ENCODE measurements at regions not wholly inside any gene's neighbourhood (a gene's known extent, or its start where the extent isn't known, plus 50 kb on each side); places are given as distances from the start of the nearest gene placed in this dataset.

- Histone ChIP-seq H3K4me2 (ENCODE audit: insufficient read depth, low read length, poor library complexity, severe bottlenecking) (no peak overlapping the region), H2BK5ac (ENCODE audit: low read length) (no peak overlapping the region), H2AFZ (ENCODE audit: low read length) (no peak overlapping the region), H3K23ac (ENCODE audit: low read depth, low read length, poor library complexity) (no peak overlapping the region), H3K9me3 (replicated peaks in 1 of 2; ENCODE audit: control insufficient read depth in 2 of 2, insufficient read depth in 1 of 2, low read depth in 1 of 2, low read length in 2 of 2) (no peaks in the 10 kb centered on the region), H4K91ac (ENCODE audit: low read depth, low read length, poor library complexity) (no peak overlapping the region), H3K4me3 (ENCODE audit: low read length in 2 of 2) (no peak overlapping the region), H3K14ac (ENCODE audit: low read length) (no peak overlapping the region), H2BK120ac (ENCODE audit: low read depth, low read length) (no peak overlapping the region), H2BK15ac (ENCODE audit: low read length) (no peak overlapping the region), H3K4ac (ENCODE audit: low read length) (no peak overlapping the region), H3K27me3 (ENCODE audit: control insufficient read depth in 3 of 3, insufficient read depth in 3 of 3, low read depth in 1 of 3, low read length in 3 of 3) (no peaks in the 10 kb centered on the region), H2BK12ac (ENCODE audit: low read length) (no peak overlapping the region), H3K9ac (ENCODE audit: low read depth, low read length, poor library complexity) (no peak overlapping the region), H3K18ac (ENCODE audit: low read length) (no peak overlapping the region), H3K79me1 (ENCODE audit: low read depth, low read length) (no peaks in the 10 kb centered on the region), H4K8ac (ENCODE audit: low read depth, low read length) (no peak overlapping the region), H3K4me1 (ENCODE audit: control insufficient read depth in 2 of 2, insufficient read depth in 1 of 2, low read depth in 1 of 2, low read length in 2 of 2) (no peaks in the 10 kb centered on the region), H3K36me3 (replicated peaks in 1 of 2; ENCODE audit: control insufficient read depth in 2 of 2, insufficient read depth in 2 of 2, low read length in 2 of 2) (no peaks in the 10 kb centered on the region), H2AK5ac (ENCODE audit: low read depth, low read length) (no peak overlapping the region), H3K27ac (replicated peaks; ENCODE audit: low read length) (no peak overlapping the region)
- WGBS, 2 donors (ENCODE audit: extremely low coverage in 2 of 2, insufficient read length in 2 of 2, insufficient replicate concordance in 1 of 2) = no CpG with 5 or more reads among the region's 1 CpG
- no peak for DNase-seq (ENCODE audit: low spot score)
Observed at GRCh38 chr7:113412410-113412809, 294.1 kb upstream of the SMIM30 start.

GRCh38 chr7:113410796-113411195, 292.4 kb upstream of the SMIM30 start:
- H3K36me3 ChIP-seq (replicated peaks in 1 of 2; ENCODE audit: control insufficient read depth in 2 of 2, insufficient read depth in 2 of 2, low read length in 2 of 2) = no peaks in the 10 kb centered on the region
- H3K4me2 ChIP-seq (ENCODE audit: insufficient read depth, low read length, poor library complexity, severe bottlenecking) = no peak overlapping the region
- no peak overlapping the region for H2BK12ac ChIP-seq (ENCODE audit: low read length)
- H2BK120ac ChIP-seq (ENCODE audit: low read depth, low read length) = no peak overlapping the region
- no peak overlapping the region for H2AK5ac ChIP-seq (ENCODE audit: low read depth, low read length)
- no peak overlapping the region for H3K23ac ChIP-seq (ENCODE audit: low read depth, low read length, poor library complexity)
- no peak overlapping the region for H4K8ac ChIP-seq (ENCODE audit: low read depth, low read length)
- no peak overlapping the region for H4K91ac ChIP-seq (ENCODE audit: low read depth, low read length, poor library complexity)
- H3K4me3 ChIP-seq (ENCODE audit: low read length in 2 of 2) = no peak overlapping the region
- no peaks in the 10 kb centered on the region for H3K79me1 ChIP-seq (ENCODE audit: low read depth, low read length)
- H3K18ac ChIP-seq (ENCODE audit: low read length) = no peak overlapping the region
- H3K27ac ChIP-seq (replicated peaks; ENCODE audit: low read length) = no peak overlapping the region
- H3K9me3 ChIP-seq (replicated peaks in 1 of 2; ENCODE audit: control insufficient read depth in 2 of 2, insufficient read depth in 1 of 2, low read depth in 1 of 2, low read length in 2 of 2) = no peaks in the 10 kb centered on the region
- H2AFZ ChIP-seq (ENCODE audit: low read length) = no peak overlapping the region
- H2BK5ac ChIP-seq (ENCODE audit: low read length) = no peak overlapping the region
- no CpG with 5 or more reads among the region's 1 CpG for WGBS, 2 donors (ENCODE audit: extremely low coverage in 2 of 2, insufficient read length in 2 of 2, insufficient replicate concordance in 1 of 2)
- H3K9ac ChIP-seq (ENCODE audit: low read depth, low read length, poor library complexity) = no peak overlapping the region
- H3K4me1 ChIP-seq (ENCODE audit: control insufficient read depth in 2 of 2, insufficient read depth in 1 of 2, low read depth in 1 of 2, low read length in 2 of 2) = no peaks in the 10 kb centered on the region
- H3K27me3 ChIP-seq (ENCODE audit: control insufficient read depth in 3 of 3, insufficient read depth in 3 of 3, low read depth in 1 of 3, low read length in 3 of 3) = no peaks in the 10 kb centered on the region
- no peak overlapping the region for H2BK15ac ChIP-seq (ENCODE audit: low read length)
- no peak overlapping the region for H3K4ac ChIP-seq (ENCODE audit: low read length)
- H3K14ac ChIP-seq (ENCODE audit: low read length) = no peak overlapping the region
- no peak for DNase-seq (ENCODE audit: low spot score)

GRCh38 chr7:113408999-113409398, 290.6 kb upstream of the SMIM30 start:
- Histone ChIP-seq H3K36me3 (replicated peaks in 1 of 2; ENCODE audit: control insufficient read depth in 2 of 2, insufficient read depth in 2 of 2, low read length in 2 of 2) (no peaks in the 10 kb centered on the region), H2BK15ac (ENCODE audit: low read length) (no peak overlapping the region), H3K9ac (ENCODE audit: low read depth, low read length, poor library complexity) (no peak overlapping the region), H4K8ac (ENCODE audit: low read depth, low read length) (no peak overlapping the region), H2AK5ac (ENCODE audit: low read depth, low read length) (no peak overlapping the region), H3K4me3 (ENCODE audit: low read length in 2 of 2) (no peak overlapping the region), H3K27ac (replicated peaks; ENCODE audit: low read length) (no peak overlapping the region), H4K91ac (ENCODE audit: low read depth, low read length, poor library complexity) (no peak overlapping the region), H3K4me2 (ENCODE audit: insufficient read depth, low read length, poor library complexity, severe bottlenecking) (no peak overlapping the region), H2BK12ac (ENCODE audit: low read length) (no peak overlapping the region), H3K23ac (ENCODE audit: low read depth, low read length, poor library complexity) (no peak overlapping the region), H3K27me3 (ENCODE audit: control insufficient read depth in 3 of 3, insufficient read depth in 3 of 3, low read depth in 1 of 3, low read length in 3 of 3) (no peaks in the 10 kb centered on the region), H3K18ac (ENCODE audit: low read length) (no peak overlapping the region), H3K79me1 (ENCODE audit: low read depth, low read length) (no peaks in the 10 kb centered on the region), H3K4me1 (ENCODE audit: control insufficient read depth in 2 of 2, insufficient read depth in 1 of 2, low read depth in 1 of 2, low read length in 2 of 2) (no peaks in the 10 kb centered on the region), H2BK120ac (ENCODE audit: low read depth, low read length) (no peak overlapping the region), H3K9me3 (replicated peaks in 1 of 2; ENCODE audit: control insufficient read depth in 2 of 2, insufficient read depth in 1 of 2, low read depth in 1 of 2, low read length in 2 of 2) (no peaks in the 10 kb centered on the region), H3K14ac (ENCODE audit: low read length) (no peak overlapping the region), H2AFZ (ENCODE audit: low read length) (no peak overlapping the region), H2BK5ac (ENCODE audit: low read length) (no peak overlapping the region), H3K4ac (ENCODE audit: low read length) (no peak overlapping the region)
- DNase-seq (ENCODE audit: low spot score) = no peak
- WGBS, 2 donors (ENCODE audit: extremely low coverage in 2 of 2, insufficient read length in 2 of 2, insufficient replicate concordance in 1 of 2) = no CpG with 5 or more reads among the region's 1 CpG

- H3K9ac ChIP-seq (ENCODE audit: low read depth, low read length, poor library complexity) = no peak overlapping the region
- H2BK5ac ChIP-seq (ENCODE audit: low read length) = no peak overlapping the region
- H3K4me2 ChIP-seq (ENCODE audit: insufficient read depth, low read length, poor library complexity, severe bottlenecking) = no peak overlapping the region
- H3K27me3 ChIP-seq (ENCODE audit: control insufficient read depth in 3 of 3, insufficient read depth in 3 of 3, low read depth in 1 of 3, low read length in 3 of 3) = no peaks in the 10 kb centered on the region
- no CpG with 5 or more reads among the region's 4 CpGs for WGBS, 2 donors (ENCODE audit: extremely low coverage in 2 of 2, insufficient read length in 2 of 2, insufficient replicate concordance in 1 of 2)
- H3K27ac ChIP-seq (replicated peaks; ENCODE audit: low read length) = no peak overlapping the region
- H2BK120ac ChIP-seq (ENCODE audit: low read depth, low read length) = no peak overlapping the region
- no peak overlapping the region for H2AFZ ChIP-seq (ENCODE audit: low read length)
- no peaks in the 10 kb centered on the region for H3K36me3 ChIP-seq (replicated peaks in 1 of 2; ENCODE audit: control insufficient read depth in 2 of 2, insufficient read depth in 2 of 2, low read length in 2 of 2)
- no peak overlapping the region for H3K18ac ChIP-seq (ENCODE audit: low read length)
- H2BK15ac ChIP-seq (ENCODE audit: low read length) = no peak overlapping the region
- H4K91ac ChIP-seq (ENCODE audit: low read depth, low read length, poor library complexity) = no peak overlapping the region
- DNase-seq (ENCODE audit: low spot score) = no peak
- no peak overlapping the region for H3K4ac ChIP-seq (ENCODE audit: low read length)
- no peak overlapping the region for H4K8ac ChIP-seq (ENCODE audit: low read depth, low read length)
- no peak overlapping the region for H2BK12ac ChIP-seq (ENCODE audit: low read length)
- H3K14ac ChIP-seq (ENCODE audit: low read length) = no peak overlapping the region
- no peak overlapping the region for H2AK5ac ChIP-seq (ENCODE audit: low read depth, low read length)
- H3K4me3 ChIP-seq (ENCODE audit: low read length in 2 of 2) = no peak overlapping the region
- no peak overlapping the region for H3K23ac ChIP-seq (ENCODE audit: low read depth, low read length, poor library complexity)
- H3K79me1 ChIP-seq (ENCODE audit: low read depth, low read length) = no peaks in the 10 kb centered on the region
- no peaks in the 10 kb centered on the region for H3K4me1 ChIP-seq (ENCODE audit: control insufficient read depth in 2 of 2, insufficient read depth in 1 of 2, low read depth in 1 of 2, low read length in 2 of 2)
- H3K9me3 ChIP-seq (replicated peaks in 1 of 2; ENCODE audit: control insufficient read depth in 2 of 2, insufficient read depth in 1 of 2, low read depth in 1 of 2, low read length in 2 of 2) = no peaks in the 10 kb centered on the region
Observed at GRCh38 chr7:113405296-113406056, 287.1 kb upstream of the SMIM30 start.
